NCI-H774 (cell line): ENCODE measurements at regions not wholly inside any gene's neighbourhood (a gene's known extent, or its start where the extent isn't known, plus 50 kb on each side); places are given as distances from the start of the nearest gene placed in this dataset.
"Not testable (repeated sequence)": the region's sequence is repeated elsewhere in the genome, so short reads cannot be mapped to it uniquely, and the experiment has no call there.

Experiments
- DNase-seq: peaks from one replicate; lab custom pipeline; 2025; lab: John Stamatoyannopoulos, UW

GRCh38 chr21:18550361-18550760 is 146.8 kb upstream of the TMPRSS15 start:
- no peak for DNase-seq

- no peak for DNase-seq
Measured at GRCh38 chr21:18553786-18554185, 150.2 kb upstream of the TMPRSS15 start.

- not testable (repeated sequence) for DNase-seq
Measured at GRCh38 chr21:18567770-18568169, 164.2 kb upstream of the TMPRSS15 start.

GRCh38 chr21:18588001-18588662 is 184.5 kb upstream of the TMPRSS15 start:
- no peak for DNase-seq

GRCh38 chr21:18601146-18601545 is 197.6 kb upstream of the TMPRSS15 start:
- no peak for DNase-seq

- no peak for DNase-seq
Measured at GRCh38 chr21:18602711-18603110, 199.1 kb upstream of the TMPRSS15 start.

GRCh38 chr21:18603261-18603660 is 199.7 kb upstream of the TMPRSS15 start:
- peak; percentile 55 for DNase-seq

- DNase-seq = no peak
Measured at GRCh38 chr21:18603980-18604379, 200.4 kb upstream of the TMPRSS15 start.

- DNase-seq = peak; percentile 67
Measured at GRCh38 chr21:18608226-18608625, 204.6 kb upstream of the TMPRSS15 start.

GRCh38 chr21:18614303-18614702 is 210.7 kb upstream of the TMPRSS15 start:
- no peak for DNase-seq

GRCh38 chr21:18617291-18617690 is 213.7 kb upstream of the TMPRSS15 start:
- DNase-seq = no peak

GRCh38 chr21:18620436-18620835 is 216.9 kb upstream of the TMPRSS15 start:
- DNase-seq = no peak

- DNase-seq = no peak
Measured at GRCh38 chr21:18622383-18622782, 218.8 kb upstream of the TMPRSS15 start.

- DNase-seq = no peak
Measured at GRCh38 chr21:18630446-18630845, 226.9 kb upstream of the TMPRSS15 start.

GRCh38 chr21:18636897-18637296 is 233.3 kb upstream of the TMPRSS15 start:
- DNase-seq = no peak

GRCh38 chr21:18646116-18646515 is 242.5 kb upstream of the TMPRSS15 start:
- DNase-seq = no peak

- no peak for DNase-seq
Measured at GRCh38 chr21:18655931-18656330, 252.3 kb upstream of the TMPRSS15 start.

GRCh38 chr21:18661842-18662241 is 258.3 kb upstream of the TMPRSS15 start:
- no peak for DNase-seq

GRCh38 chr21:18663663-18664062 is 260.1 kb upstream of the TMPRSS15 start:
- no peak for DNase-seq

GRCh38 chr21:18666725-18667124 is 263.1 kb upstream of the TMPRSS15 start:
- no peak for DNase-seq

GRCh38 chr21:18673789-18674188 is 270.2 kb upstream of the TMPRSS15 start:
- DNase-seq = no peak

GRCh38 chr21:18677632-18678031 is 274.0 kb upstream of the TMPRSS15 start:
- DNase-seq = no peak

- no peak for DNase-seq
Measured at GRCh38 chr21:18705971-18706370, 302.4 kb upstream of the TMPRSS15 start.

- DNase-seq = no peak
Measured at GRCh38 chr21:18711662-18712061, 308.1 kb upstream of the TMPRSS15 start.
